ENCODE measurements at regions not wholly inside any gene's neighbourhood (a gene's known extent, or its start where the extent isn't known, plus 50 kb on each side); places are given as distances from the start of the nearest gene placed in this dataset.

GRCh38 chr4:54527532-54527931 lies 130.2 kb upstream of the KIT start:
- no peaks in the 10 kb centered on the region for H3K36me3 ChIP-seq
- H3K27me3 ChIP-seq, result no peaks in the 10 kb centered on the region
- TF ChIP-seq CTCF (IDR thresholded peaks at IDR 0.05), result no peak
- H3K4me1 ChIP-seq (ENCODE audit: control insufficient read depth in 1 of 2, insufficient read depth in 1 of 2, low read depth in 1 of 2, low read length in 1 of 2), result no peaks in the 10 kb centered on the region
- no peak overlapping the region for H3K27ac ChIP-seq
- no peak overlapping the region for H3K4me3 ChIP-seq (ENCODE audit: low read depth in 1 of 2, low read length in 1 of 2)
- no peaks in the 10 kb centered on the region for H3K9me3 ChIP-seq

- H3K27ac ChIP-seq, result no peak overlapping the region
- peak overlapping the region; percentile 15 to 18 for H3K4me3 ChIP-seq (ENCODE audit: low read depth in 1 of 2, low read length in 1 of 2)
- peaks cover 15% of the 10 kb centered on the region for H3K27me3 ChIP-seq
- H3K9me3 ChIP-seq, result no peaks in the 10 kb centered on the region
- H3K36me3 ChIP-seq, result no peaks in the 10 kb centered on the region
- peaks cover 4 to 5% of the 10 kb centered on the region in 2 experiments for H3K4me1 ChIP-seq (ENCODE audit: control insufficient read depth in 1 of 2, insufficient read depth in 1 of 2, low read depth in 1 of 2, low read length in 1 of 2)
- TF ChIP-seq CTCF (IDR thresholded peaks at IDR 0.05), result no peak
These were observed 118.2 kb upstream of the KIT start for GRCh38 chr4:54539500-54540029.

GRCh38 chr4:54540931-54541330 lies 116.8 kb upstream of the KIT start:
- peaks cover 4 to 5% of the 10 kb centered on the region in 2 experiments for H3K4me1 ChIP-seq (ENCODE audit: control insufficient read depth in 1 of 2, insufficient read depth in 1 of 2, low read depth in 1 of 2, low read length in 1 of 2)
- H3K9me3 ChIP-seq, result no peaks in the 10 kb centered on the region
- H3K27ac ChIP-seq, result no peak overlapping the region
- TF ChIP-seq CTCF (IDR thresholded peaks at IDR 0.05), result no peak
- H3K27me3 ChIP-seq, result peaks cover 15% of the 10 kb centered on the region
- no peaks in the 10 kb centered on the region for H3K36me3 ChIP-seq
- H3K4me3 ChIP-seq (ENCODE audit: low read depth in 1 of 2, low read length in 1 of 2), result no peak overlapping the region

GRCh38 chr4:54541426-54542118 lies 116.2 kb upstream of the KIT start:
- H3K4me3 ChIP-seq (ENCODE audit: low read depth in 1 of 2, low read length in 1 of 2), result no peak overlapping the region
- H3K9me3 ChIP-seq, result no peaks in the 10 kb centered on the region
- peaks cover 15% of the 10 kb centered on the region for H3K27me3 ChIP-seq
- H3K36me3 ChIP-seq, result no peaks in the 10 kb centered on the region
- TF ChIP-seq CTCF (IDR thresholded peaks at IDR 0.05), result no peak
- H3K4me1 ChIP-seq (ENCODE audit: control insufficient read depth in 1 of 2, insufficient read depth in 1 of 2, low read depth in 1 of 2, low read length in 1 of 2), result peaks cover 4 to 5% of the 10 kb centered on the region in 2 experiments
- no peak overlapping the region for H3K27ac ChIP-seq

- Histone ChIP-seq H3K4me3 (ENCODE audit: low read depth in 1 of 2, low read length in 1 of 2) (no peak overlapping the region), H3K27me3 (peaks cover 15% of the 10 kb centered on the region), H3K4me1 (ENCODE audit: control insufficient read depth in 1 of 2, insufficient read depth in 1 of 2, low read depth in 1 of 2, low read length in 1 of 2) (peaks cover 4 to 5% of the 10 kb centered on the region in 2 experiments), H3K9me3 (no peaks in the 10 kb centered on the region), H3K36me3 (no peaks in the 10 kb centered on the region), H3K27ac (no peak overlapping the region)
- no peak for TF ChIP-seq CTCF (IDR thresholded peaks at IDR 0.05)
These were observed 115.7 kb upstream of the KIT start for GRCh38 chr4:54542119-54542438.
